ENCODE measurements at regions not wholly inside any gene's neighbourhood (a gene's known extent, or its start where the extent isn't known, plus 50 kb on each side); places are given as distances from the start of the nearest gene placed in this dataset.

- no peak for TF ChIP-seq CTCF (IDR thresholded peaks at IDR 0.05)
- TF ChIP-seq POLR2AphosphoS5 (IDR thresholded peaks at IDR 0.05): no peak
Measured at GRCh38 chr9:79325501-79325900, 246.3 kb upstream of the TLE4 start.
